NCI-H748 treated with DMSO at 0.1 percent for 48 hours (cell line): ENCODE measurements at regions not wholly inside any gene's neighbourhood (a gene's known extent, or its start where the extent isn't known, plus 50 kb on each side); places are given as distances from the start of the nearest gene placed in this dataset.
"Not testable (repeated sequence)": the region's sequence is repeated elsewhere in the genome, so short reads cannot be mapped to it uniquely, and the experiment has no call there.

ENCODE experiments used
- DNase-seq: peaks from one replicate; lab custom pipeline; 2025; lab: John Stamatoyannopoulos, UW

DNA sequence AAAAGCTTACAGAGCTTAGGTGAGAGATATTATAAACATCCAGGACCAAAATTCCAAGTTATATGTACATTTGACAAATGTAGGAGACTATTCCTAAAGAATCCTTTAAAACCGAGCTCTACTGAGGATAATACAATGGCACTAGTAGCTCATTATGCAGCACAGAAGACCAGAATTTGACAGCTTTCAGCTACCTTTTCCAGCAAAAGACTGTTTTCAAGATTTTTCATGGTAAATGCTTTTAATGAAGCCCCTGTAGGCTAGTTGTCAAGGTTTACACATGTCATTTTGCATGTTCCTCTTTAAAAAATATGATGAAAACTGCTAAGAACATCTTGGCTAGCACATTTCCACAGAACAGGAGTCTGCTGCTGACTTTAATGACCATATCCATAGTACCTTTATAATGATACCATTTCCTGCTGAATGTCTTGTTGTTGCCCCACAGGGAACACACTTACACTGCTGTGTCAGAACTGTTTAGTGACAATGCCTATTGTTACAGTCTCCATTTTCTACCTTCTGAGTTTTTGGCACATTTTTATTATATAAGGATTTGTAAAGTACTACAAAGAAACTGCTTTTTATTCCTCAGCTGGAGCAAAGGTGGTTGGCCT is 1382.3 kb downstream of the RAPGEF2 start:
- DNase-seq, result no peak

DNA sequence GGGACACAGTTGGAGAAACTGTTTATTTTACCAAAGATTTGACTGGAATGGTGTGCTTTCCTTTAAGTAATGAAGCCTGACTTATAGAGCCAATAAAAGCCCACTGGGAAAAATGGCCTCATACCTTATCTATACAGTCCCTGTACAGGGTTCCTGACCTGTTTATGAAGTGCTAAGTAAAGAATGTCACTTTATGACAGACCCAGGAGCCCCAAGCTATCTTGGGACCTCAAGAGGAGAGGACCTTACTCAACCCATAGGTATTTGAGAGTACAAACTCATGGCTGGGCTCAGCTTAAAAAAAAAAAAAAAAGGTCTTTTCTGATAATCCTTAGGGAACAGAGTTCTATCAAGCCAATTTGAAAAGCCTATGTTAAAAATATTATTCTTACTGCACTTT is 1389.3 kb downstream of the RAPGEF2 start:
- no peak for DNase-seq

DNA sequence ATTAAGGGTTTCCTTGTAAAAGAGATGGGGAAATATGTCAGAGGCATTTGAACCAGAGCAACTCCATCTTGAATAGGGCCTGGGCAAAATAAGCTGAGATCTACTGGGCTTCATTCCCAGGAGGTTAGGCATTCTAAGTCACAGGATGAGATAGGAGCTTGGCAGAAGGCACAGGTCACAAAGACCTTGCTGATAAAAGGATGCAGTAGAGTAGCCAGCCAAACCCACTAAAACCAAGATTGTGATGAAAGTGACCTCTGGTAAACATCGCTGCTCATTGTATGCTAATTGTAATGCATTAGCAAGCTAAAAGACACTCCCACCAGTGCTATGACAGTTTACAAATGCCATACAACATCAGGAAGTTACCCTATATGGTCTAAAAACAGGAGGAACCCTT is 1390.3 kb downstream of the RAPGEF2 start:
- no peak for DNase-seq

DNA sequence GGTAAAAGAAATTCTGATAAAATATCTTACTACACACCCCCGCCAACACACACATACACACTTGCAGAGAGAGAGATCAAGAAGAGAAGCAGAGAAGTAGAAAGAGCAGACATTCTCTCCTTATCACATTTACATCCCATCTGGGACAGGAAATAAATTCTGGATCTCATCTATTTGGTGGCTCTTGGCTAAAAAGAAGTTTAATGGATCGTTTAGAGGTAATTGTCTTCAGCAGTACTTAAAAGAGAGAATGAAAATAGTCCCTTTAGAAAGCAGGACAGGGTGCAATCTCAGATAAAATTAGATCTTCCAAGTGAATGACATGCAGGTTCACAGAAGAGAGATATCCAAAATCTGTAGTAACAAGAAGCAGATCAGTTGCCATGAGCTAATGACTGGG is 1392.5 kb downstream of the RAPGEF2 start:
- no peak for DNase-seq

DNA sequence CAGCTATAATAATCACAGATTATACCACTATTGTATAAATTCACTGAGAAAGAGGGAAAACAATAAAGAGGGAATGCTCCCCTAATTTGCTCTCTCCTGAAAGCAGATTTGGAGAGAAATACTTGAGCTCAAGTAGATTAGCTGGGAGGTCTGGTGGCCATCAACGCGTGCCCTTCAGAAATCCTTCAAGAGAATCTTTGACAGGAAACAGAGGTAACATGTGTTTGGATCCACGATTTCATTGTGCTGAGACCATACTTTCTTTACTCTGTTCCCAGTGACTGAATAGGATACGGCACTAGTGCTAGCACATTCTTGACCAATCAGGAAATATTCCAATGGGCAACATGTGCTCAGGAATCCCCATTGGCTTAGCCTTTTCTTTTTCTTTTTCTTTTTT is 1395.3 kb downstream of the RAPGEF2 start:
- DNase-seq, result no peak

DNA sequence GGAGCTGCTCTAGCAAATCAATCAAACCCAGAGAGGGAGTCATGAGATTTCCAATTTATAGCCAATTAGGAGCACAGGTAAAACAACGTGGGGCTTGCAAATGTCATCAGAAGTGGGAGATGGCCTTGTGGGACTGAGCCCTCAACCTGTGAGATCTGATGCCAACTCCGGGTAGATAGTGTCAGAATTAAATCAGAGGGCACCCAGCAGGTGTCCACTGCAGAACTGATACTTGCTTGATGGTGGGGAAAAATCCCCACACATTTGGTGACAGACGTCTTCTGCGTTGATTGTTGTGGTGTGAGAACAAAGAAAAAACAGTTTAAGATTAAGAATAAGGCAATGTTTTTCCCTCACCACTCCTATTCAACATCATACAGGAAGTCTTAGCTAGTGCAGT is 1402.8 kb downstream of the RAPGEF2 start:
- DNase-seq, result no peak

DNA sequence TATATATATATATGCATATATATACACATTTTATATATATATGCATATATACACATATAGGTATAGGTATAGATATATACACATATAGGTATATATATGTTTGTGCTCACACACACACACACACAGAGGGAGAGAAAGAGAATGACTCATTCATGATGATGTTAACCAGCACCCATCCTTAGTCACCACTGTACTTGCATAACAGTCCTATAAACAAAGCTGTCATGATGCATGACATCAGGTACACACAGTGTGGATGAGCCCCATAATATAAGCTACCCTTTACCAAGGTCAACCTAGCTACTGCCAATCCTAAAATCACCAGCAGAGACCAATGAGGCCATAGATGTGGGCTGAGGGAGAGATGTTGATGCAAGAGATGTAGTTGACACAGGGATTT is 1408.0 kb downstream of the RAPGEF2 start:
- DNase-seq, result no peak

DNA sequence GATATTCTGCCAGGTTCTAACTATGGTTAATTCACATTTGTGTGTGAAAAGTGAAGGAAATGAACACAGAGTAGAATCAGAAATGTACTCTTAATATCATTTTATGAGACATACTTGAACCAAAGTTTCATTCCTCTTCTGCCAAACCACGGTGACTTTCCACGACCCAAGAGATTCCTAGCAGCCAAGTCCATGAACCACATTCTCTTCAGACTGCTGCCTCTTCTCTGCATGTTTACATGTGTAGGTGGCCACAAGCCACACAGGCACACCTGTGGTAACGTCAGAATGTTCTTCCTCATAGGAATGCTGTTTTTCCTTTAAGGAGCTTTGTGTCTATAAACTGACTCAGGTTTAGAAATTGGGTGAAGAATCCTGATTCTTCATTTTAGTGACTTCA is 1411.2 kb downstream of the RAPGEF2 start:
- DNase-seq, result no peak

DNA sequence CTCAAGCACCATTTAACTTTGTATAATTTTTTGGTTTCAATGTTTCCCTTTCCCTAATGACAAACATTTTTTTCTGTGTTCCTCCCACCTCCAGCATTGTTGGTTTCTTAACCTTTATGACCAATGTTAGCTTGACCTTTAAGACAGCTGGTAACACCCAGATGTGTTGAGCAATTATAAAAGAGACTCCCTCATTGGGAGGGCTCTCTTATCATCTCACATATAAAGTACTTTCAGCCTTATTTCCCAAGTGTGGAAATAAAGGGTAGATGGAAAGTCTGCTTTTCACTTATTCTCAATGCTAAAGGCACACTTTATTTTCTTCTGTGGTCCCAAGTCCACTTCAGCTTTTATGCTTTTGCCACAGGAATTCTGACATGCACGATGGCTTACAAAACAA is 1420.4 kb downstream of the RAPGEF2 start:
- no peak for DNase-seq

DNA sequence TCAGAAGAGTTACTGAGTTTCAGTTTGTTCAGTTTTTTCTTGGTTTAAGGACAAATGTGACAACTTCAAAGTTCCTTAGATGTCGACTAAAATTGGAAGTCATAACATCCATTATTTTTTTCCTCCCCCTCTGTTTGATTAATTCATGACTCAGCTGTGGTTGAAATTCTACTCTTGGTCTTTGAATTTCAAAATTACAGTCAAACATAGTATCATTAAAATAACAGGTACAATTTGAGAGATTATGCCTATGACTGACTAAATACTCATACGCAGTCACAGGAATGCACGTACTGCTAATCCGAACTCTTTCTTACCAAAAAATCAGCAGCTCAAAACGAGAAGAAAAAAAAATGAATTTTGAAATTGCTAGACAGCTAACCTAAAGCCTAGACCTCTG is 1434.8 kb downstream of the RAPGEF2 start:
- no peak for DNase-seq

DNA sequence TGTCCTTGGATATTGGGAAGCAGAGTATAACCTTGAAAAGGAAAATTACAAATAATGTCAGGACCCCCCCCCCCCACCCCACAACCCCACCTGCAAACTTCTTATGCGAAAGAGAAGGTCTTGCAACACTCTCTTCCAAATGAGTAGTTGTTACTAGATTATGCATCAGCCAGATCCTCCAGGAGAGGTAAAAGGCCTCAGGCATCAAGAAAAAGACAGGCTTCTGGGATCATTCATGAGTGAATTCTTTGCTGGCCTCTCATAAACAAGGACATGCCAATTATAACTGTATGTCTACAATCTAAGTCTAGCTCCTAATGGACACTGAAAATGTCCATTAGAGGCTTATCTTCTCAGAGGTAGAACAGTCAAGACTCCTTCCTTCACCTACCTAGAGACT is 1443.3 kb downstream of the RAPGEF2 start:
- DNase-seq, result no peak

DNA sequence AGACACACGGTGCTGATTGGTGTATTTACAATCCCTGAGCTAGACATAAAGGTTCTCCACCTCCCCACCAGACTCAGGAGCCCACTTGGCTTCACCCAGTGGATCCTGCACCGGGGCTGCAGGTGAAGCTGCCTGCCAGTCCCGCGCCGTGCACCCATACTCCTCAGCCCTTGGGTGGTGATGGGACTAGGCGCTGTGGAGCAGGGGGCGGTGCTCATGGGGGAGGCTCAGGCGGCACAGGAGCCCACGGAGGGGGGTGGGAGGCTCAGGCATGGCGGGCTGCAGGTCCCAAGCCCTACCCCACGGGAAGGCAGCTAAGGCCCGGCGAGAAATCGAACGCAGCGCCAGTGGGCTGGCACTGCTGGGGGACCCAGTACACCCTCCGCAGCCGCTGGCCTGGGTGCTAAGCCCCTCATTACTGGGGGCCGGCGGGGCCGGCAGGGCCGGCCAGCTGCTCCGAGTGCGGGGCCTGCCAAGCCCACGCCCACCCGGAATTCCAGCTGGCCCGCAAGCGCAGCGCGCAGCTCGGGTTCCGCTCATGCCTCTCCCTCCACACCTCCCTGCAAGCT is 1447.2 kb downstream of the RAPGEF2 start:
- not testable (repeated sequence) for DNase-seq

DNA sequence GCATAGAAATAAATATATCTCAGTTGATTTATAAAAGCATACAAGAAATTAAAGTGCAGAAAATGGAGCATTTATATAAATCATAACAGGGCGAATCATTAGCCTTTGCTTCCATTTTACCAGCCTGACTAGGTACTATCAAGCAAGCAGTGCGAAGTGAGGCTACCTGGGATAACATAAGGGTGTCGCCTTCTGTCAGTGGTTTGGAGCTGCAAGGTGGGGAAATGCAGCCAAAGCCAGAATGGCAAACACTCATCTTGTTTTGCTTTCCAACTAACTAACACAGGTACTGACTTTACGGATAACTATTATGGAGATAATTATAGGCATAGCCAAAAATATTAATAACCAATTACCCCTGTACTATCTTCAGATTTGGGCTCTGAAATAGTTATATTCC is 1459.8 kb downstream of the RAPGEF2 start:
- DNase-seq, result no peak

DNA sequence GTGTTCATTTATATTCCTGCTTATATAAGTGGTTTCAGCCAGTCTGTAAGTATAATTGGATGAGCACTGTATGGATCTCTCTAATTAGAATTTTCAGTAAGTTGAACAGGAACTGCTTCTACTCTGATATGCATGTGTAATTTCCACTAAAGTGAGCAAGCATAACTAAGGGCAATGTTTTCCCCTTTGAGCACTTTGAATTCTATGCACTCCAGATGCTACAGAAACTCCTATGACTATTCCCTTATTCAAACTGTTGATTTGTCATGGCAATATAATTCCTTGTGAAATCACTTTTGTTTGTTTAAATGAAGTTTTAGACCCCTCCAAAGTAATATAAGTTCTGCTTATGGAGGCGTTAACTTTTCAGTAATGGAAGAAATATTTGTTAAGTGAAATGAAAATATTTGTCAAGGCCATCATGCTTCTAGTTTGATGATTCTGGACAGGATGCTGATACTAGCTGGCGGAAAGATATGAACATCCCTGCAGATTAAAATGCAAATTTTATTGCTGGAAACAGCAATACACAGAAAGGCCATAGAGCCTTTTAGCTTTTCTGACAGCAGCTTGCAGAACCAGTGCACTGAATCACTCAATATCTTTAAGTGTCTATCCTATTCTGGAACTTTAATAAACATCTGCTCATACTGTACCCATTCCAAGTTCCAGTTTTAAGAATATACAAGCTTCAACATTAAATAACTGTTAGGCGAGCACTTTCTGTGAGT is 1460.8 kb downstream of the RAPGEF2 start:
- DNase-seq, result no peak

DNA sequence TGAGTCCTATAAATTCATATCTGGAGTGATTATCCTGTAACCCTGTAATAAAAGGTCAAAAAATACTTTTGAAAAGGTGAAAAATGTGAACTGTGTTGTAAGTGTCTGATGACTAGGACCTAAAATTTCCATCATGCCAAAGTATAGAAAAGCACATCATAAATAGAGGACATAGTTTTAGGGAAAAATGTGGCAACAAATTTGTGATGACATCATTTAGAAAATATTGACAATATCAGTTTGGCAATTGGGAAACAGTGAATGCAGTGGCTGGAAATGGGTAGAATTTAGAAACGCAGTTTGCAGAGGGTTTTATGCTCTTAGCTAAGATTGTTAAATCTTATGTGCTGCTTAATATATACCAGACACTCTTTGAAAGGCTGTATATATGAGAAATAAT is 1464.8 kb downstream of the RAPGEF2 start:
- DNase-seq, result no peak

DNA sequence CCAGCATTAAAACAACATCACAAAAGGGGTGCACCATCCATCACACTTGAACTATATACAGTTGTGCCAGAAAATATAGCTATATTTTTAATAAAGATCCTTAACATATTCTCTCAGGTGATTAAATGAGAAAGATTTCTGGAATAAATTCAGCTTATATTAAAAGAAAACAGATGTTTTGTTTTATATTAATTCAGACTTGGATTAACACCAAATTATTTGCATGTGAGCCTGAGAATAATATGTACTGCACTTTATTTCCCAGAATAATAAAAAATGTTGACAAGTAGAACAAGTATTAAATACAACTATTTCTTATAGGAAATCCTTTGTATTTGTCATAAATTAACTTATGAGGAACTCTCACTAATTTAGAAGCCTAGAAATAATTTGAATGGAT is 1467.4 kb downstream of the RAPGEF2 start:
- no peak for DNase-seq

DNA sequence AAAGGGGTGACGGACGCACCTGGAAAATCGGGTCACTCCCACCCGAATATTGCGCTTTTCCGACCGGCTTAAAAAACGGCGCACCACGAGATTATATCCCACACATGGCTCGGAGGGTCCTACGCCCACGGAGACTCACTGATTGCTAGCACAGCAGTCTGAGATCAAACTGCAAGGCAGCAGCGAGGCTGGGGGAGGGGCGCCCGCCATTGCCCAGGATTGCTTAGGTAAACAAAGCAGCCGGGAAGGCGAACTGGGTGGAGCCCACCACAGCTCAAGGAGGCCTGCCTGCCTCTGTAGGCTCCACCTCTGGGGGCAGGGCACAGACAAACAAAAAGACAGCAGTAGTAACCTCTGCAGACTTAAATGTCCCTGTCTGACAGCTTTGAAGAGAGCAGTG is 1471.4 kb downstream of the RAPGEF2 start:
- DNase-seq, result not testable (repeated sequence)

DNA sequence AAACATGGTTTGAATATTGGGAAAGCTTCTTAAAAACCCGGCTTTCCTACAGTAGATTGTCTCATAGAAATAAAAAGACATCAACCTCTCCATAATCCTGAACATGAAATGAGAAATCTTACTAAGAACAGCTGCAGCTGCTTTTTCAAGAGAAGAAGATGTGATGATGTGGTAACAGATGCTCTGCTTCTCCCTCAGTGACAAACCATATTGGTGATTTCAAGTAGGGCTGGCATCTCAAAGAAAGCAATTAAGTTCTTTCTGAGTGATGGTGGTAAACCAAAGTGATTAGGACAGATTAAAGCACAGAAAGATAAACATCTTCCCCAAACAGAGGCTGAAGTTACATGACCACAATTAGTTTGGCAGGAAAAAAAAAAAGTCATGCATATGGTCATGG is 1477.7 kb downstream of the RAPGEF2 start:
- DNase-seq, result no peak

DNA sequence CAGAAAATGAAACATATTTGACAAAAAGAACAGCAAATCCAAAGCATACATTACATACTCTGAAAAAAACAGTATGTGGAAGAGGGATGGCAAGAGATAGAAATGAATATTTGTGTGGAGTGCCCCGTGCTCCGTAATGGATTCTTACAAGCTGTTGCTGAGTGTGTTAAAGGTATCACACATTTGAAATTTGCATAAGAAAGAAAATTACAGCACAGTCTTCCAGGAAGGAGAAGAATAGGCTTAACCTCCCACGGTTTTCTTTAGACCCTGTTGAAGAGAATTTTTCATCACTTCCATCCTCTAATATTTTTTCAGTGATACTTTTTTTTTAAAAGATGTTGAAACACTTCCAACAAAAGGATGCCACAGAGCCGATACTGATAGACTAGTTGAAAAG is 1489.4 kb downstream of the RAPGEF2 start:
- DNase-seq, result no peak

DNA sequence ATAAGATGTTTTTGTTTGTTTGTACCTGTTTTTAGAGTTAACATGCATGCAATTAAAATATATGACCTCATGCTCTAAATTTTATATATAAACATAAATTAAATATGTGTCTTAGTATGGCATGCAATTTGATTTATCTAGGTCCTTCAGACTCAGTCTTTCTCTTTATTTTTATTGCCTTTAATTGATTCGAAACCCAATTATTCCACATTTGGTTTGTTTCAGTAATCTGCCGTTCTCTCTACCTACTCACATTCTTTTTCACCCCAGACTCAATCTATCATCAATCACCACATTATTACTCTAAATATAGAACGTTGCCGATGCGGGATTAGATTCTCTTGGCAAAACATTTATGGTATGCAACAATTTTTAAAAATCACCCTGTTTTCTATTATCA is 1492.8 kb downstream of the RAPGEF2 start:
- no peak for DNase-seq

DNA sequence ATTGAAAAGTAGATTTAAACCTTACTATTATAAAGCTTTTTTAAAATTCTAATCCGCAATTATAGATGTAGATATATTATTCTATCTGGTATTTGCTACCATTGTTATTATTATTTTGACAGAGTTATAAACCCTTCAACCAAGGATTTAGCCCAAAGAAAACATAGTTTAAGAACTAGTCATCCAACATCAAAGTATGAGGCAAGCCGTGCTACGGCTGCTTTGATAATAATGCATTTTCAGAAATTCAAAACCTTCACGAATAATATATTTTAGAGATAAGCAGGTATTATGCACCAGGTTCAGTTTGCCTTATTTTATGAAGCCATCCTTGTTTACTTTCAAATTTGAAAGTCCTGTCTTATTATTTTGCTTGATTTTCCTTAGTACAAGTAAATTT is 1501.7 kb downstream of the RAPGEF2 start:
- DNase-seq, result no peak

DNA sequence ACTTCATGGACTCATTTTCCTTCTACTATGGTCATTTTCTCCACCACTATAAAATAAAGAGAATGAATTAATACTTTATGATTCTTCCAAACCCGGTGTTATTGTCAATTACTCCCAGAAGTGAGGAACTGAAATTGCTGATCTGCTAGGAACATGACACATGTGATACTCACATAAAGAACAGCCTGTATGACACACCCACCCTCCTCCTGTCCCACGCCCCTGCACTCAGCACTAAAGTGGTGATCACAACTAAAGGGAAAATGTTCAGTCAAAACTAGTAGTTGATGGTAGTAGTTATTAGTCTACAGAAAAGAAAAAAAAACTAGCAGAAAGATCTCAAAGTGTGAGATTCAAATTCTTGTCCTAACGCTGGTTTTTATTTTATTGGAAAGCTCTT is 1508.3 kb downstream of the RAPGEF2 start:
- DNase-seq, result no peak

DNA sequence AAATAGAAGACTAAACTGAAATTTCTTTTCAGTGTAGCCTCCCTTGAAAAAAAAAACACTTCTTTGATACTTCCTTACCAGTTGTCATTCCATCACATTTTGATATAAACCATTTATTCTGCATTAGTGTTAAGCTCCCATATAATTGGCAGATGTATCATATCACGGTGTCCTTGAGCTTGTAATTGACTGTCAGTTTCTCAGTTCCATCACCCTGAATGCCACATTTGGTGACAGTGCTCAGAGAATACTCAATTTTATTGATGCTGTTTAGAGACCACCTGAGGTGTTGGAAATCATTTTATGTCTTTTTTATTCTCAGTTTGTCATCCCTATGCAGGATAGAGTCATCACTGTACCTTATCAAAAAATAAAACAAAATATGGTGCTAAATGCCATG is 1528.2 kb downstream of the RAPGEF2 start:
- DNase-seq, result no peak

DNA sequence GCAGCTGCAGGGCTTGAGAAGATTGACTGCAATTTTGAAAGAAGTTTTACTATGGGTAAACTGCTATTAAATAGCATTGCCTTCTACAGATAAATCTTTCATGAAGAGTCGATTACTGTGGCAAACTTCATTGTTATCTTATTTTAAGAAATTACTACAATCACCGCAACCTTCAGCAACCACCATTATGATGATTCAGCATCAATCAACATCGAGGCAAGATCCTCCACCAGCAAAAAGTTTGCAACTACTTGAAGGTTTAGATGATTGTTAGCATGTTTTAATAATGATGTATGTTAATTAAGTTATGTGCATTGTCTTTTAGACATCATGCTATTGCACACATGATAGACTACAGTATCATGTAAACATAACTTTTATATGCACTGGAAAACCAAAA is 1511.0 kb downstream of the FSTL5 start:
- DNase-seq, result no peak
